GM23248 (cell line): ENCODE measurements at regions not wholly inside any gene's neighbourhood (a gene's known extent, or its start where the extent isn't known, plus 50 kb on each side); places are given as distances from the start of the nearest gene placed in this dataset.

ENCODE experiments used
- EZH2 ChIP-seq: fragments of 200-600 bp; sonication (generic); IDR thresholded peaks from 2 replicates; pipeline ENCODE4 v1.6.1; 2018; ENCODE audit warnings: antibody characterized with exemption, mild to moderate bottlenecking; ENCODE audit not compliant: insufficient read depth, poor library complexity, severe bottlenecking
- EZH2phosphoT487 ChIP-seq: fragments of 200-600 bp; sonication (generic); IDR thresholded peaks from 2 replicates; pipeline ENCODE4 v1.6.1; 2018; ENCODE audit warnings: antibody characterized with exemption, moderate library complexity, mild to moderate bottlenecking, low read depth; ENCODE audit not compliant: insufficient read depth

DNA sequence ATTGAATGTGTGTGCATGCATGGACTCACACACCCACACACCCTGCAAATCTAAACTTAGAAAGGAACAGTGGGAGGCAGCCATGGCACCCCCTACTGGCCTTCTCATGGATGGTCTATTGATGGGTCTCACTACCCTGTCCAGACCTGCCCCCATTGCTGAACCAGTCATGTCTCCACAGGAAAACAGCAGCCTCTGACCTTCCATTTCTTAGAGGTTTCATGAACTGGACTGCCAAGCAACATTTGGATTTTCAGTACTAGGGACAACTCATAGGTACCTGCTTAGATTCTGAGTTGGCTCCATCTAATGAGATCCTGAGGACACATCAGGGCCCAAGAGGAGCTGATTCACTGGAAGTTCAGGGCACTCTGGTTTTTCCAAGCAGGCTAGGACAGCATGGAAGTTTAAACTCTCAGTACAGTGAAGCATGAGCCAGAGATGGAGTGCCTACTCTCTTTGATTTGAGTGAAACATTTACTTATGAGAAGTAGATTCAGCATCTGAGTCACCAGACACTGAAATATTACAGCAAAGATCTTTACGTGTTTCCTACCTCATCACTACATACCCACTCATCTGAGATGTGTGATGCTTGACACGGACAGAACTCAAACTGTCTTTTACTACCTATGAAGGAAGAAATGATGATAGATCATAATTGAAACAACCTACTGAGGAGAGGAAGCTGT lies 98.9 kb upstream of the PLEKHG7 start:
- TF ChIP-seq EZH2 (no peak), EZH2phosphoT487 (no peak)
